ENCODE measurements at regions not wholly inside any gene's neighbourhood (a gene's known extent, or its start where the extent isn't known, plus 50 kb on each side); places are given as distances from the start of the nearest gene placed in this dataset.

- TF ChIP-seq CTCF (IDR thresholded peaks at IDR 0.05) (no peak), HMGXB4 (CRISPR knock-in tag; IDR thresholded peaks at IDR 0.05; ENCODE audit: borderline replicate concordance) (no peak), E2F6 (IDR thresholded peaks at IDR 0.05; ENCODE audit: borderline replicate concordance, low read depth) (no peak), SMC3 (IDR thresholded peaks at IDR 0.05) (no peak), REST (IDR thresholded peaks at IDR 0.05) (no peak), POLR2A (IDR thresholded peaks at IDR 0.05; ENCODE audit: low read length) (no peak), FOSL2 (IDR thresholded peaks at IDR 0.05) (no peak), FOSL2 (CRISPR knock-in tag; IDR thresholded peaks at IDR 0.05) (no peak), CHD2 (IDR thresholded peaks at IDR 0.05; ENCODE audit: low read length, partially characterized antibody) (no peak)
These were observed 245.1 kb upstream of the EGLN3 start for GRCh38 chr14:34195964-34196363.
